ENCODE measurements at regions not wholly inside any gene's neighbourhood (a gene's known extent, or its start where the extent isn't known, plus 50 kb on each side); places are given as distances from the start of the nearest gene placed in this dataset.
A peak's percentile ranks its signal among the peaks of the same experiment; 100 is the strongest.
"Not testable (repeated sequence)": the region's sequence is repeated elsewhere in the genome, so short reads cannot be mapped to it uniquely, and the experiment has no call there.

DNA sequence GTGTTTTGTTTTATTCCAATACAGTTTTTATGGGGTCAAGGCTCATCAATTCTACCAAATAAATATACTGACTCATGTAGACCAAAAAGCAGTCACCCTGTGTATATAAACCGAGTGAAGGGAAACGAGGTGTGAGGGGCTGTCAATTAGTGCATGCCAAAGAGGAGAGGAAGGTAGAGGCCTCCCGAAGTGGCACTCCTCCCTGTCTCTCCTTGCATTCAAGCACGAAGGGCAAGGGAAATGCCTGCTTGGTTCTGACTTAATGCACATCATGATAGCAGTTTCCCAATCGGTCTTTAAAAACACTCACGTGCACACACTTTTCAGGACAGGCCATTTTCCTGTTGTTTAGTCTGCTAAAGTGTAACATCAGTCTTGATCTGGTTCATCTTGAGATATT lies 125.6 kb upstream of the SLCO6A1 start:
- DNase-seq (ENCODE audit: low read depth) = no peak
- no peak overlapping the region for H3K4me3 ChIP-seq (ENCODE audit: control insufficient read depth, low read depth, low read length)
- no peak for TF ChIP-seq CTCF (conservative IDR thresholded peaks at IDR 0.05; ENCODE audit: control insufficient read depth, insufficient read depth, low read depth, low read length)

DNA sequence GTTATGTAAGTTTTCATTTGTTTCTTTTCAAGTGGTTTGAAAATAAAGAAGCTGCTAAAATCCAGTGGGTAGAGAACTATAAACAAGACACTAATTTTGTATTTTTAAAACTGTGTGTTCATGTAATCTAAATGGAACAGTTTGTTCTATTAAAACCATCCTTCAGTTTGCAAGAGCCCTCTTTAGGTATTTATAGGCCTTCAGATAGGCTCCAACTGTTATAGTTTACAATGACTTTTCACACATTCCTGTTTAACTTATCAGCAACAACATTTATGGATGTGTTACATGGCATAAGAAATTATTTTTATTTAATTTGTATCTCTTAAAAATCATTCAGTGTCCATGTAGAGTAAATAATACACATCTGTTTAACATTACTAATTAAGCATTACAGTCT lies 126.7 kb upstream of the SLCO6A1 start:
- no peak for DNase-seq (ENCODE audit: low read depth)
- H3K4me3 ChIP-seq (ENCODE audit: control insufficient read depth, low read depth, low read length) = no peak overlapping the region

GRCh38 chr5:102625928-102626327 lies 127.1 kb upstream of the SLCO6A1 start:
- no peak for DNase-seq (ENCODE audit: low read depth)
- no peak overlapping the region for H3K4me3 ChIP-seq (ENCODE audit: control insufficient read depth, low read depth, low read length)
- no peak for TF ChIP-seq CTCF (conservative IDR thresholded peaks at IDR 0.05; ENCODE audit: control insufficient read depth, insufficient read depth, low read depth, low read length)

More for the DNA sequence above, 126.7 kb upstream of the SLCO6A1 start:
- TF ChIP-seq CTCF (conservative IDR thresholded peaks at IDR 0.05; ENCODE audit: control insufficient read depth, insufficient read depth, low read depth, low read length) = no peak

DNA sequence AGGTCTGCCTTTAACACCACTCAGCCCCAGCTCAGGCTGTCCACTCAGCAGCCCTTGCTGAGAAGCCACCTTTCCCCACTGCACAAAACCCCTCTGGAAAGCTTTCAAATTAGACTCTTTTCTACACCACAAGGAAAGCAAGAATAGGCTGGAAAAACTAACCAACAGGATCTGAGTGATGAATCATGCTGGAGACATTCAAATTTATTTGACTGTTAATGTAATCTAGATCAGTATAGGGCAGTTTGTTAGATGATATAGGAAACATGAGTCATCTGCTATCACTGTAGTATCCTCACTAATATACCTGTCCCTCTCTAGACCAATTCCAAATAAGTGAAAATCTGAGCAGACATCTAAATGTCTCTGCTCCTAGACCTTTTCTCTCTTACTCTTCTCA lies 127.8 kb upstream of the PAM start:
- peak; percentile 47 for DNase-seq (ENCODE audit: low read depth)
- no peak overlapping the region for H3K4me3 ChIP-seq (ENCODE audit: control insufficient read depth, low read depth, low read length)
- TF ChIP-seq CTCF (conservative IDR thresholded peaks at IDR 0.05; ENCODE audit: control insufficient read depth, insufficient read depth, low read depth, low read length) = no peak

DNA sequence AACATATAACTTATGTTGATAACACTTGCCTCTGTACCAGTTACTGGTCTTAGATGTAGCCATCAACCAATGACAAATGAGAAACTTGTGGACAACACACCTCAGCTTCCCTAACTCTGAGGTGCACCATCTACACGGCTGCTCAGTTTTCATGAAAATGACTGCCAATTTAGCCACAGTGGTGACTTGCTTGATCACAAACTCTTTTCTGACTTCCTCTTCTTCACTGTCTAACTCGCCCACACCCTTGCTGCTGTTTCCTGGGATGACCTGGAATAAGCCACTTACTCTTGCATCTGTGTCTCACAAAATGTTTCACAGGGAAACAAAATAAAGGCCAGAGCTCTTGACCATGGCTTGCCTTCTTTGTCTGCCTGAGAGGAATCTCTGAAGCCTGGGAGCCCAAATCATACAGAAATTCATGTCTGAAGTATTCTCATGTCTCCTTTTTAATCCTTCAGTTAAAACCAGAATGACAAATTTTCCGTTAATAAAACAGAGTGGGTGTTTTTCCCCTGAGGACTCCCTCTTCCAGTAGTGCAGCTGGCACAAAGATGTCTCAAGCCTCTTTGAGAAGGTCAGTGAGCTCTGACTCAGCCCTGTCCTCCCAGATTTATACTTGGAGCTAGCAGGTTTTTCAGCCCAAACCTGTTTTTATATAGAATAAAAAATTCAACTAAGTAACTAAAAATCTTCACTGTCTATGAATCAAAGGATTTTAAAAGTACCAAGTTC lies 126.5 kb upstream of the PAM start:
- H3K4me3 ChIP-seq (ENCODE audit: control insufficient read depth, low read depth, low read length) = no peak overlapping the region
- no peak for TF ChIP-seq CTCF (conservative IDR thresholded peaks at IDR 0.05; ENCODE audit: control insufficient read depth, insufficient read depth, low read depth, low read length)
- DNase-seq (ENCODE audit: low read depth) = peak; percentile 87

- H3K4me3 ChIP-seq (ENCODE audit: control insufficient read depth, low read depth, low read length) = no peak overlapping the region
- no peak for TF ChIP-seq CTCF (conservative IDR thresholded peaks at IDR 0.05; ENCODE audit: control insufficient read depth, insufficient read depth, low read depth, low read length)
- DNase-seq (ENCODE audit: low read depth) = no peak
Observed at GRCh38 chr5:102629827-102630605, 125.1 kb upstream of the PAM start.

- H3K4me3 ChIP-seq (ENCODE audit: control insufficient read depth, low read depth, low read length); DNase-seq (ENCODE audit: low read depth): not testable (repeated sequence)
Observed at GRCh38 chr5:102635399-102635798, 119.7 kb upstream of the PAM start.
